ENCODE measurements at regions not wholly inside any gene's neighbourhood (a gene's known extent, or its start where the extent isn't known, plus 50 kb on each side); places are given as distances from the start of the nearest gene placed in this dataset.

GRCh38 chr15:70149667-70150404 lies 52.1 kb upstream of the TLE3 start:
- no peak for TF ChIP-seq CTCF (conservative IDR thresholded peaks at IDR 0.05; ENCODE audit: low read depth)
- ChIA-PET CTCF (interaction anchor here (0.7 kb wide), 1 partner anchor 448 kb away, joined by 3 read pairs; no protein-coding TSS in a partner anchor), POLR2A (ENCODE audit: low non-redundant PET) (no interaction called here)
- DNase-seq (ENCODE audit: low spot score), result peak; percentile 20
- no peak overlapping the region for H3K27ac ChIP-seq

- CTCF ChIA-PET, result no interaction called here
- POLR2A ChIA-PET (ENCODE audit: low non-redundant PET), result no interaction called here
These were observed 50.1 kb upstream of the TLE3 start for GRCh38 chr15:70147778-70148177.

More at GRCh38 chr15:70147778-70148177, 50.1 kb upstream of the TLE3 start:
- no peak for TF ChIP-seq CTCF (conservative IDR thresholded peaks at IDR 0.05; ENCODE audit: low read depth)
- no peak overlapping the region for H3K27ac ChIP-seq
- DNase-seq (ENCODE audit: low spot score), result no peak
